ENCODE measurements at regions not wholly inside any gene's neighbourhood (a gene's known extent, or its start where the extent isn't known, plus 50 kb on each side); places are given as distances from the start of the nearest gene placed in this dataset.

DNA sequence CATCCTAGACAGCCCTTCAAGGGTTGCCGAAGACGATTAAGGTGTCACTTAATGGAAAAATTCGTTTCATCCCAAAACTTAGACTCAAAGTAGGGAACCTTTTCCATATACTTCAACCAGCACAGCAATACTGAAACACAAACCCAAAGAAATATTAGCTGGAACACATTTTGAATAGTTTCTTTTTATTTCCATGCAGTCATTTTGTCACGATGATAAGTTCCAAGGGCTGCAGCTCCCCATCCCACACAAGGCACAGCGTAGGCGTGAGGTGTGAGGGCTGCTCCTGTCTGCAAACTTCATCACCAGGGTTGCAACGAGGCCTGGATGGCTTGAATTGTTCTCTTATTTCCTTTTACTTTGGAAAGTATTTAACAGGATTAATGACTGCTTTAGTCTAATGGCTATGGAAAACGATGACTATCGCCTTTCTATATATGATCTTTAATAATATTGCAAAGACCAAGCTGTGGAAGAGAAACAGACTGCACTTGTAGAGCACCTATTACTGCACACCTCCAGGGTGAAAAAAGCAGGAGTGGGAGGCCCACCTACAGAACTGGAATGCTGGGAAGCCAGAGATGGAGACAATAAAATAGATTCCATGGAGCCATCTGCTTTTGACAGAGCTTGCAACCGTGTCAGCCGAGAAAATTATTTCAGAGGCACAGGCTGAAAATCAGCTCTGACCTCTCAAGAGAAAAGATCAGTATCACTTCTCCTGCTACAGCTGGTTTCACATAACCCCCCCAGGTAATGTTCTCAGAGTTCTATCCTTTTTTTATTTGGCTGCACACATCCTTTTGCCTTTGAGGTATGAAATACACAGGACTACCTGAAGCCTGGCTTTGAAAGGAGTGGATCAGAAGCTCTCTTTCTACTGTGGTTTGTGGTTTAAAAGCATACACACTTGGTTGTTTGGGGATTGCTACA lies 274.5 kb upstream of the NBEA start:
- TF ChIP-seq, protein P1, sequence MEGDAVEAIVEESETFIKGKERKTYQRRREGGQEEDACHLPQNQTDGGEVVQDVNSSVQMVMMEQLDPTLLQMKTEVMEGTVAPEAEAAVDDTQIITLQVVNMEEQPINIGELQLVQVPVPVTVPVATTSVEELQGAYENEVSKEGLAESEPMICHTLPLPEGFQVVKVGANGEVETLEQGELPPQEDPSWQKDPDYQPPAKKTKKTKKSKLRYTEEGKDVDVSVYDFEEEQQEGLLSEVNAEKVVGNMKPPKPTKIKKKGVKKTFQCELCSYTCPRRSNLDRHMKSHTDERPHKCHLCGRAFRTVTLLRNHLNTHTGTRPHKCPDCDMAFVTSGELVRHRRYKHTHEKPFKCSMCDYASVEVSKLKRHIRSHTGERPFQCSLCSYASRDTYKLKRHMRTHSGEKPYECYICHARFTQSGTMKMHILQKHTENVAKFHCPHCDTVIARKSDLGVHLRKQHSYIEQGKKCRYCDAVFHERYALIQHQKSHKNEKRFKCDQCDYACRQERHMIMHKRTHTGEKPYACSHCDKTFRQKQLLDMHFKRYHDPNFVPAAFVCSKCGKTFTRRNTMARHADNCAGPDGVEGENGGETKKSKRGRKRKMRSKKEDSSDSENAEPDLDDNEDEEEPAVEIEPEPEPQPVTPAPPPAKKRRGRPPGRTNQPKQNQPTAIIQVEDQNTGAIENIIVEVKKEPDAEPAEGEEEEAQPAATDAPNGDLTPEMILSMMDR (conservative IDR thresholded peaks at IDR 0.05; ENCODE audit: low read length): no peak
- TF ChIP-seq EZH2phosphoT487 (IDR thresholded peaks at IDR 0.05; ENCODE audit: borderline replicate concordance): no peak
- no peak overlapping the region for H3K4me3 ChIP-seq (ENCODE audit: low read length, poor library complexity, severe bottlenecking)
- H3K79me2 ChIP-seq (ENCODE audit: insufficient read depth, low read length): no peaks in the 10 kb centered on the region
- H3K9ac ChIP-seq (ENCODE audit: low read depth, low read length, poor library complexity, severe bottlenecking): no peak overlapping the region
- no peaks in the 10 kb centered on the region for H3K9me2 ChIP-seq (replicated peaks; ENCODE audit: low read depth, low read length)
- H4K20me1 ChIP-seq (ENCODE audit: insufficient read depth, low read length, poor library complexity, severe bottlenecking): no peaks in the 10 kb centered on the region
- H2AFZ ChIP-seq (ENCODE audit: low read length): no peak overlapping the region
- no peak overlapping the region for H3K4me2 ChIP-seq (ENCODE audit: low read depth, low read length, poor library complexity, severe bottlenecking)
- H3K4me1 ChIP-seq (ENCODE audit: insufficient read depth, low read length, poor library complexity, severe bottlenecking): no peaks in the 10 kb centered on the region
- H3K9me3 ChIP-seq (ENCODE audit: insufficient read depth, low read depth, low read length): no peaks in the 10 kb centered on the region
- H3F3A ChIP-seq (ENCODE audit: low read depth): no peaks in the 10 kb centered on the region
- no peaks in the 10 kb centered on the region for H3K27me3 ChIP-seq (ENCODE audit: insufficient read depth, low read length, poor library complexity, severe bottlenecking)
- no peaks in the 10 kb centered on the region for H3K36me3 ChIP-seq (ENCODE audit: insufficient read depth, low read length)

DNA sequence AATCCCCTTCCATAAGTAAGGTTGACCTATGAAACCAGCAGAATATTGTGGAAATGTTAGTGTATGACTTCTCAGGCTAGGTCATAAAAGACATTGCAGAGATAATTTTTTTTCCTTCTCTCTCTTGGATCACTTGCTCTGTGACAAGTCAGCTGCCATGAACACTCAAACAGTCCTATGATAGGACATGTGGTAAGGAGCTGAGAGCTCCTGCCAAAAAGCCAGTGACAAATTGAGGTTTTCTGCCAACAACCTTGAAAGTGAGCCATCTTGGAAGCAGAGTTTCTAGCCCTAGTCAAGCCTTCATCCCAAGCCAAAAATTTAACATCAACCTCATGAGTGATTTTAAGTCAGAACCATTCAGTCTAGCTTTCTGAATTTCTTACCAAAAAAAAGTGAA lies 270.9 kb upstream of the NBEA start:
- H3K9me3 ChIP-seq (ENCODE audit: insufficient read depth, low read depth, low read length): no peaks in the 10 kb centered on the region
- no peak overlapping the region for H3K4me3 ChIP-seq (ENCODE audit: low read length, poor library complexity, severe bottlenecking)
- no peak overlapping the region for H3K9ac ChIP-seq (ENCODE audit: low read depth, low read length, poor library complexity, severe bottlenecking)
- no peaks in the 10 kb centered on the region for H3K79me2 ChIP-seq (ENCODE audit: insufficient read depth, low read length)
- no peak overlapping the region for H3K4me2 ChIP-seq (ENCODE audit: low read depth, low read length, poor library complexity, severe bottlenecking)
- no peaks in the 10 kb centered on the region for H3K9me2 ChIP-seq (replicated peaks; ENCODE audit: low read depth, low read length)
- no peaks in the 10 kb centered on the region for H3K36me3 ChIP-seq (ENCODE audit: insufficient read depth, low read length)
- H2AFZ ChIP-seq (ENCODE audit: low read length): no peak overlapping the region
- H3F3A ChIP-seq (ENCODE audit: low read depth): no peaks in the 10 kb centered on the region
- no peak for TF ChIP-seq EZH2phosphoT487 (IDR thresholded peaks at IDR 0.05; ENCODE audit: borderline replicate concordance)
- TF ChIP-seq, protein P1 (conservative IDR thresholded peaks at IDR 0.05; ENCODE audit: low read length): no peak
- H3K27me3 ChIP-seq (ENCODE audit: insufficient read depth, low read length, poor library complexity, severe bottlenecking): no peaks in the 10 kb centered on the region
- no peaks in the 10 kb centered on the region for H3K4me1 ChIP-seq (ENCODE audit: insufficient read depth, low read length, poor library complexity, severe bottlenecking)
- no peaks in the 10 kb centered on the region for H4K20me1 ChIP-seq (ENCODE audit: insufficient read depth, low read length, poor library complexity, severe bottlenecking)

- TF ChIP-seq, protein P1 (conservative IDR thresholded peaks at IDR 0.05; ENCODE audit: low read length): no peak
- TF ChIP-seq EZH2phosphoT487 (IDR thresholded peaks at IDR 0.05; ENCODE audit: borderline replicate concordance): no peak
- Histone ChIP-seq H3K79me2 (ENCODE audit: insufficient read depth, low read length) (no peaks in the 10 kb centered on the region), H3K9me3 (ENCODE audit: insufficient read depth, low read depth, low read length) (no peaks in the 10 kb centered on the region), H3K4me3 (ENCODE audit: low read length, poor library complexity, severe bottlenecking) (no peak overlapping the region), H3K9ac (ENCODE audit: low read depth, low read length, poor library complexity, severe bottlenecking) (no peak overlapping the region), H3K9me2 (replicated peaks; ENCODE audit: low read depth, low read length) (no peaks in the 10 kb centered on the region), H3K27me3 (ENCODE audit: insufficient read depth, low read length, poor library complexity, severe bottlenecking) (no peaks in the 10 kb centered on the region), H3K4me2 (ENCODE audit: low read depth, low read length, poor library complexity, severe bottlenecking) (no peak overlapping the region), H4K20me1 (ENCODE audit: insufficient read depth, low read length, poor library complexity, severe bottlenecking) (no peaks in the 10 kb centered on the region), H2AFZ (ENCODE audit: low read length) (no peak overlapping the region), H3K4me1 (ENCODE audit: insufficient read depth, low read length, poor library complexity, severe bottlenecking) (no peaks in the 10 kb centered on the region), H3F3A (ENCODE audit: low read depth) (no peaks in the 10 kb centered on the region), H3K36me3 (ENCODE audit: insufficient read depth, low read length) (no peaks in the 10 kb centered on the region)
These were observed 269.4 kb upstream of the NBEA start for GRCh38 chr13:34672631-34673030.
